Mammary epithelial cell (primary cell): ENCODE measurements at regions not wholly inside any gene's neighbourhood (a gene's known extent, or its start where the extent isn't known, plus 50 kb on each side); places are given as distances from the start of the nearest gene placed in this dataset.

Experiments
- EZH2 ChIP-seq: IDR thresholded peaks from 2 replicates; pipeline ENCODE4 v1.6.1; 2012; ENCODE audit warnings: low read length, inconsistent platforms, borderline replicate concordance
- TF ChIP-seq, protein P1 (sequence below), 2 donors: IDR thresholded peaks in 1 of 2; conservative IDR thresholded peaks in 1 of 2; 2 replicates each; pipeline ENCODE4 v1.5.1; 2011 to 2012; ENCODE audit warnings: inconsistent platforms in 2 of 2, low read length in 2 of 2, mild to moderate bottlenecking in 2 of 2, control low read depth in 1 of 2, low read depth in 1 of 2; ENCODE audit not compliant: insufficient read depth in 1 of 2; ENCODE audit errors: extremely low read depth in 1 of 2

DNA sequence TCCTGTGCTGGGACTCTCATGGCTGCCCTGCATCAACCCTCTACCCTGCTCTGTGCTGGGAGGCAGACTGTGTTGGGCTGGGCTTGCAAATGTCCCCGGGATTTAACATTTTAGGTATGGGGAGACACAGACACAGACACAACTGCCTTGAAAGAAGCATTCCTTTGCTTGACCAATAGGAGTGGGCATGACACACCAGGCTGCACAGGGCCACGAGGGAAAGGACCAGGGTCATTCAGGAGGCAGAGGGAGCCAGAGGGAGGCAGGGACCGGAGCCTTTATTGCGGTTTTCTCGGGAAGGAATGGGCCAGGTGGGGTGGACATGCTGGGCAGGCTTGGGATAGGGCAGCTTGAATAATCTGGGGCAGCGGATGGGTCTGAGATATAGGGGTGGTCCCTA lies 238.7 kb upstream of the COPS8 start:
- TF ChIP-seq, protein P1, sequence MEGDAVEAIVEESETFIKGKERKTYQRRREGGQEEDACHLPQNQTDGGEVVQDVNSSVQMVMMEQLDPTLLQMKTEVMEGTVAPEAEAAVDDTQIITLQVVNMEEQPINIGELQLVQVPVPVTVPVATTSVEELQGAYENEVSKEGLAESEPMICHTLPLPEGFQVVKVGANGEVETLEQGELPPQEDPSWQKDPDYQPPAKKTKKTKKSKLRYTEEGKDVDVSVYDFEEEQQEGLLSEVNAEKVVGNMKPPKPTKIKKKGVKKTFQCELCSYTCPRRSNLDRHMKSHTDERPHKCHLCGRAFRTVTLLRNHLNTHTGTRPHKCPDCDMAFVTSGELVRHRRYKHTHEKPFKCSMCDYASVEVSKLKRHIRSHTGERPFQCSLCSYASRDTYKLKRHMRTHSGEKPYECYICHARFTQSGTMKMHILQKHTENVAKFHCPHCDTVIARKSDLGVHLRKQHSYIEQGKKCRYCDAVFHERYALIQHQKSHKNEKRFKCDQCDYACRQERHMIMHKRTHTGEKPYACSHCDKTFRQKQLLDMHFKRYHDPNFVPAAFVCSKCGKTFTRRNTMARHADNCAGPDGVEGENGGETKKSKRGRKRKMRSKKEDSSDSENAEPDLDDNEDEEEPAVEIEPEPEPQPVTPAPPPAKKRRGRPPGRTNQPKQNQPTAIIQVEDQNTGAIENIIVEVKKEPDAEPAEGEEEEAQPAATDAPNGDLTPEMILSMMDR (conservative IDR thresholded peaks at IDR 0.05 in 1 of 2, IDR thresholded peaks at IDR 0.05 in 1 of 2; ENCODE audit: extremely low read depth in 1 of 2, insufficient read depth in 1 of 2, low read depth in 1 of 2, low read length in 2 of 2) = no peak
- TF ChIP-seq EZH2 = no peak
